GM21447 (cell line): ENCODE measurements at regions not wholly inside any gene's neighbourhood (a gene's known extent, or its start where the extent isn't known, plus 50 kb on each side); places are given as distances from the start of the nearest gene placed in this dataset.
"Not testable (repeated sequence)": the region's sequence is repeated elsewhere in the genome, so short reads cannot be mapped to it uniquely, and the experiment has no call there.

Experiments used
- ATAC-seq: cut with Tn5 transposase; IDR thresholded peaks from one replicate; pipeline ENCODE4 v1.9.1; 2021; ENCODE audit not compliant: unreplicated experiment

DNA sequence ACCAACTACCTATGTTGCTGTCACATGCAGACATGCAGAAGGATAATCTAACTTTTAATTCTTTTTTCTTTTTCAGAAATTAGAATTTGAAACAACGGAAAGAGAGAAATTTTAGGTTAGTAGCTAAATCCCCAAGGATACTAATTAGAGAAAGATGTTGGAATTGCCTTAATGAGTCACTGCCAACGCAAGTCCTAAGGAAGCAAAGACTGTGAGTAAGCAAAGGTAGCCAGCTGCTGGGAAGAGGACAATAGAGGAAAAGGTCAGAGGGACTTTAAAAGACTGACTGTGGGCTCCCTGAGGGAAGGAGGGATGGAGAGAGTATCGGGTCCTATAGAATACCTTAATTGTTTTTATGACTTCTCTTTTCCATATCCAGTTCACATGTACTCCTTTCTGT is 461.9 kb upstream of the PAPPA start:
- no peak for ATAC-seq

- not testable (repeated sequence) for ATAC-seq
Observed at GRCh38 chr9:115692868-115693267, 460.7 kb upstream of the PAPPA start.

- ATAC-seq, result no peak
Observed at GRCh38 chr9:115694014-115694413, 459.6 kb upstream of the PAPPA start.

DNA sequence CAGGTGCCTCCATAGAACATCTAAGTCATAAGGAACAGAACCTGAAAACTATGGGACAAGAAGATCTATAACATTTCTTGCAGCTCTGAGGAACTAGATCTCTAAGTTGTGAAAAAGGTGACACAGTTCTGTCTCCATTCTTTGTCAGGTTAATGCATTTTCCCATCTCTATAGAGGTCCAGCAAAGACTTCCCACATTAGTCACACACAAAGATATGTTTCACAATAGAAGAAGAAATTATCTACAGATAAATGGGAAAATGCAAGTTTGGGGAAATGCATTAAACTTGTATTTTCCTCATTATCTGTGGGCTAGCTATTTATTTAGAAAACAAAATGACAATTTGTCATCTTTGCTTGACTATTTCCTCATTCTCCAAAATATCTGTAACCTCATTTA is 458.6 kb upstream of the PAPPA start:
- ATAC-seq, result no peak

GRCh38 chr9:115712981-115713380 is 440.6 kb upstream of the PAPPA start:
- ATAC-seq, result no peak

GRCh38 chr9:115715666-115716065 is 437.9 kb upstream of the PAPPA start:
- ATAC-seq, result no peak

DNA sequence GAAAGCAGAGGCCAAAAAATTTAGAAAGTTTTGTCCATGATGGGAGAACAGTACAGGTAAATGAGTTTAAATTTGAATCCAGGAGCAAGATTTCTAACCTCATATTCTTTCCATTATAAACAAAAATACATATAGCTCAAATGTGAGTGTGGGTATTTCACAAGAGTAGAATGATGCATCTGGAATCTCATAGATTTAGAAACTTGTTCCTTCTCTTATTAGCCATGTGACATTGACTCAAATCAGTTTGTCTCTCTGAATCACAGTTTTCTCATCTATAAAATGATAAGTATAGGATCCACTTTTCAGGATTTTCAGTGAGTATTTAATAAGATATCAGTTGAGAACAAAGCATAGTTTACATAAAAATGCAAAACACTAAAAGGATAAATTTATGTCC is 436.3 kb upstream of the PAPPA start:
- ATAC-seq, result no peak

- no peak for ATAC-seq
Observed at GRCh38 chr9:115717711-115718173, 435.8 kb upstream of the PAPPA start.

- no peak for ATAC-seq
Observed at GRCh38 chr9:115730396-115730795, 423.2 kb upstream of the PAPPA start.

GRCh38 chr9:115730845-115731244 is 422.7 kb upstream of the PAPPA start:
- no peak for ATAC-seq

- no peak for ATAC-seq
Observed at GRCh38 chr9:115733318-115734110, 420.1 kb upstream of the PAPPA start.

DNA sequence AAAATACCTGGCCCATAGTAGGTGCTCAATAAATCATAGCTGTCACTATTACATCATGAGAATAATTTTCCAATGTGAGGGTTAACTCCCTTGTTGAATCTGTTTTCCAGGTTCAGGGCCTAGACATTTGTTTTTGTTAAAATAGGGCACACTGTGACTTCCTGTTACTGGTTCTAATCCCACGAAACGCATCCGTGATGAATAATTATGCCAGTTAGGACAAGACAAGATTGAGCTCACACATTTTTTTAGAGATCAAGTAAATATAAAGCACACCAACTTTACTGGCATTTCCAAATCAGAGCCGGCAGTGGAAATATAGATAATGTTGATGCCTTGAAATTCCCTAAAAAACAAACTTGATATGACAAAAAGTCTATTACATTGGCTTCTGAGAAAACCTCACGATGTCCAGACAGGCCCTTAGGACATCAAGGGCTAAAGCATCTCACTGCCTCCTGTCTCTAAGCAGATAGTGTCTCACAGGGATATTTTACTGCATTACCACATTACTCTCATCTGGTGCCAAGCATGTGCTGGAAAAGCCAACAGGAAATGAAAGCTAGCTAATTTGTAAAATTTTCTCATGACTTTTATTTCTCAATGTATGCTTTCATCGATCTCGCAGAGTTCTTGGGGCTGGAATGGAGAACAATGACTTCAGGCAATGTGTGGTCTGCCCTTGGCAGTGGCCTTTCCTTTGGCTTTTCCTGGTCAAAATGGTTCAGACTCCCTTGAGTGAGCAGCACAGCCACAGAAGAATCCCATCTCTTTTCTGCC is 414.3 kb upstream of the PAPPA start:
- no peak for ATAC-seq

DNA sequence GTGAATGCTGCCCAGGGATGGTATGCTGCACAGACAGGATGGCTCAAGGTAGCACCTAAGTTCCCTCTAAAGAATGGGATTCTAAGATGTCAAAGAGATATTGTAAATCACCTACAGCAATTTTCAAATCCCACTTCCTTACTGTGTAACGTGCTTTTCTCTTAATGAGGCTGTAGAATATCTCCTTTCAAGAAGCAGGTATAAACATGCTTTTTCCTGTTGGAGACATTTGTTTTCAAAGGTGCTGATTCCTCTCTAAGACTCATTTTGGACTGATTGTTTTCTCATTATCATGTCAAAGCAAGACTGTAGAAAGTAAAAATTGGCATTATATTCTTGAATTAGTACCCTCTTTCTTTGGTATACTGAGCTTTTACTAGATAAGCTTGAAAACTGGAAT is 412.6 kb upstream of the PAPPA start:
- no peak for ATAC-seq

- ATAC-seq, result no peak
Observed at GRCh38 chr9:115743709-115744605, 409.6 kb upstream of the PAPPA start.

GRCh38 chr9:115746496-115746895 is 407.1 kb upstream of the PAPPA start:
- no peak for ATAC-seq

DNA sequence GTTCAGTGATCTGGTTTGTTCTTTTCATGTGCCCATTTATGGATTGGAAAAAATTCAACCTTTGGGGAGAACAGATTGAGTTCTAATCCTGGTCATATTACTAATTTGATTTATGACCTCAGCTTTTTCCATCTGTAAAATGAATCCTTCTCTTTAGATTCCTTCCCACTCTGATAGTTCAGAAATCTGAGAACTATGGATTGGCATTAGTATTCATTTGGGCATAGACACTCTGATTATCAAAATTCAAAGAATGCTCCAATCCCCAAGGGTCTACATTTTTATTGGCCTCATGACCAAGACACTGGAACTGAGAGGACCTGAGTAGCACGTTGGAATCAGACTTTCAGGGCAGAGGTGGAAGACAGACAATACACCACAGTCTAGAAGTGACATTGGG is 405.9 kb upstream of the PAPPA start:
- no peak for ATAC-seq

DNA sequence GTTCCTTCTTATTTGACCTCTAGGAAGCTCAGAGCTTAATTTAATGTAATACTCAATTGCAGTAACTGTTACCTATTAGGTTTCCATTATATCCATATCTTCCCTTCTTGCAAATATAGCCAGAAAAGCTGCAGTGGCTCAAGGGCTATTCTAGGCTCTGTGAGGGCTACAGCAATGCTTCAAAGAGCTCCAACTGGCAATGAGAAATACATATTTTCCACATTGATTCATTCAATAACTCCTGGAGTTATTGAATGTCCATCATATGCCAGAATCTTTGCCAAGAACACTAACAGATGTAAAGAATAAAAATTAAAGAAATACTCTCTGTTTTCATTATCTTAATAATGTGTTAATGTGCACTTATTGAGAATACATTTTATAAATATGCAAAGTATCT is 396.9 kb upstream of the PAPPA start:
- no peak for ATAC-seq

- no peak for ATAC-seq
Observed at GRCh38 chr9:115757461-115757860, 396.1 kb upstream of the PAPPA start.

- ATAC-seq, result no peak
Observed at GRCh38 chr9:115758441-115758840, 395.1 kb upstream of the PAPPA start.

GRCh38 chr9:115759426-115759825 is 394.2 kb upstream of the PAPPA start:
- ATAC-seq, result no peak

- no peak for ATAC-seq
Observed at GRCh38 chr9:115764645-115765044, 388.9 kb upstream of the PAPPA start.
